ENCODE measurements at regions not wholly inside any gene's neighbourhood (a gene's known extent, or its start where the extent isn't known, plus 50 kb on each side); places are given as distances from the start of the nearest gene placed in this dataset.

DNA sequence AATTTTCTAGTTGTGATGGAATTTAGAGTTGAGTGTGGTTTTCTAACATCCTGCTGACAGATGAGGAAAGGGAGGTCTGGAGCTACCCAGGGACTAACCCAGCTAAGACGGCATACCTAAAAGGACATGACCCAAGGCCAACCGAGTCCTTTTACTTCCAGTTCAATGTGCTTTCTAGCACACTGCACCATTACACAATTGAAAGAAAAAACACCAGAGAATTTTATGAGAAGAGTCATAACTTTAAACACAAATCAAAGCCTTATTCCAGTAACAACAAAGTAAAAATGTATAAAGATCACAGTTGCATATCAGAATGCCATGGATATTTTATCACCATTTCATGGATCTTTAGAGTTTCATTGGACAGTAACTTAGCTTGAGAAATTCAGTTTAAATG, 480.3 kb downstream of the MEIS1 start:
- CTCF ChIA-PET: no interaction called here
- no peaks in the 10 kb centered on the region for H3K36me3 ChIP-seq (ENCODE audit: control insufficient read depth in 2 of 2, insufficient read depth in 1 of 2, low read length in 2 of 2)
- H3K4me3 ChIP-seq (ENCODE audit: low read depth, low read length): no peak overlapping the region
- TF ChIP-seq, protein P1, sequence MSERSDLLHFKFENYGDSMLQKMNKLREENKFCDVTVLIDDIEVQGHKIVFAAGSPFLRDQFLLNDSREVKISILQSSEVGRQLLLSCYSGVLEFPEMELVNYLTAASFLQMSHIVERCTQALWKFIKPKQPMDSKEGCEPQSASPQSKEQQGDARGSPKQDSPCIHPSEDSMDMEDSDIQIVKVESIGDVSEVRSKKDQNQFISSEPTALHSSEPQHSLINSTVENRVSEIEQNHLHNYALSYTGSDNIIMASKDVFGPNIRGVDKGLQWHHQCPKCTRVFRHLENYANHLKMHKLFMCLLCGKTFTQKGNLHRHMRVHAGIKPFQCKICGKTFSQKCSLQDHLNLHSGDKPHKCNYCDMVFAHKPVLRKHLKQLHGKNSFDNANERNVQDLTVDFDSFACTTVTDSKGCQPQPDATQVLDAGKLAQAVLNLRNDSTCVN (tag by site-specific recombination; optimal IDR thresholded peaks at IDR 0.05): no peak
- TF ChIP-seq RBAK (tag by site-specific recombination; IDR thresholded peaks at IDR 0.05): no peak
- no peak for TF ChIP-seq ZNF366 (tag by site-specific recombination; conservative IDR thresholded peaks at IDR 0.05)
- TF ChIP-seq MZF1 (tag by site-specific recombination; IDR thresholded peaks at IDR 0.05; ENCODE audit: borderline replicate concordance): no peak
- TF ChIP-seq ZXDB (tag by site-specific recombination; IDR thresholded peaks at IDR 0.05): no peak
- peaks cover 2% of the 10 kb centered on the region; the same call in 1 of the 2 replicates for H3K4me1 ChIP-seq (ENCODE audit: control insufficient read depth, insufficient read depth, low read length)
- H3K27ac ChIP-seq (ENCODE audit: extremely low read depth, low read depth, low read length): no peak overlapping the region
- POLR2A ChIA-PET: no interaction called here
- H3K9me3 ChIP-seq (ENCODE audit: control insufficient read depth, insufficient read depth, low read depth, low read length): no peaks in the 10 kb centered on the region

DNA sequence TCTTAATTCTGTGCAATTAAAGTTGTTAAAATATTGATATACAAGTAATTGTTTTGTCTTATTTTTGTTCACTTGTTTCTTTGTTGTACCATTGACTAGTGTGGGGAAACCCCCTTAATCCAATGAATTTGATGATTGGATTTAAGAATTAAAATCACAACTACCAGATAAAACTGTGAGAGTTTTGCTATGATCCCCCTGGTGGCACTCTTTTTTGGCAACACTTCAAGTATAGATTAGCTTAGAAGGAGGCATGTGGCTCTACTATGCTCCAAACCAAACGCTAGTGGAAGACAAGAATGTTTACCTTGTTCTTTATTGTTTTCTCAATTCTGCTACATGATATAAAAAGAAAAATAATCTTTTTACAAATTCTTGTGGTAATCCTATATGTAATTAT, 477.8 kb upstream of the ETAA1 start:
- Histone ChIP-seq H3K27ac (ENCODE audit: extremely low read depth, low read depth, low read length) (no peak overlapping the region), H3K9me3 (ENCODE audit: control insufficient read depth, insufficient read depth, low read depth, low read length) (no peaks in the 10 kb centered on the region), H3K4me3 (ENCODE audit: low read depth, low read length) (no peak overlapping the region), H3K36me3 (ENCODE audit: control insufficient read depth in 2 of 2, insufficient read depth in 1 of 2, low read length in 2 of 2) (no peaks in the 10 kb centered on the region), H3K4me1 (ENCODE audit: control insufficient read depth, insufficient read depth, low read length) (peaks cover 2% of the 10 kb centered on the region; the same call in 1 of the 2 replicates)
- ChIA-PET POLR2A (no interaction called here), CTCF (interaction anchor here (0.7 kb wide), 1 partner anchor 1125 kb away, joined by 3 read pairs; no protein-coding TSS in a partner anchor)
- TF ChIP-seq ZNF837 (tag by site-specific recombination; IDR thresholded peaks at IDR 0.05) (no peak), ZSCAN16 (tag by site-specific recombination; IDR thresholded peaks at IDR 0.05) (no peak), ZNF529 (tag by site-specific recombination; IDR thresholded peaks at IDR 0.05; ENCODE audit: insufficient replicate concordance) (no peak), ZNF48 (tag by site-specific recombination; IDR thresholded peaks at IDR 0.05) (no peak), ZNF10 (tag by site-specific recombination; IDR thresholded peaks at IDR 0.05) (no peak), ZNF146 (tag by site-specific recombination; IDR thresholded peaks at IDR 0.05) (no peak), OVOL3 (tag by site-specific recombination; IDR thresholded peaks at IDR 0.05) (no peak), ZNF157 (tag by site-specific recombination; IDR thresholded peaks at IDR 0.05) (no peak), GLI2 (tag by site-specific recombination; IDR thresholded peaks at IDR 0.05; ENCODE audit: borderline replicate concordance, low read depth) (no peak), ZNF202 (tag by site-specific recombination; IDR thresholded peaks at IDR 0.05; ENCODE audit: borderline replicate concordance) (no peak), ZSCAN30 (tag by site-specific recombination; IDR thresholded peaks at IDR 0.05) (no peak), ZNF707 (tag by site-specific recombination; IDR thresholded peaks at IDR 0.05) (no peak), ZNF16 (tag by site-specific recombination; IDR thresholded peaks at IDR 0.05; ENCODE audit: low read depth) (no peak), ZNF514 (tag by site-specific recombination; IDR thresholded peaks at IDR 0.05) (no peak), ZNF121 (tag by site-specific recombination; IDR thresholded peaks at IDR 0.05) (no peak)
- TF ChIP-seq, protein P2, sequence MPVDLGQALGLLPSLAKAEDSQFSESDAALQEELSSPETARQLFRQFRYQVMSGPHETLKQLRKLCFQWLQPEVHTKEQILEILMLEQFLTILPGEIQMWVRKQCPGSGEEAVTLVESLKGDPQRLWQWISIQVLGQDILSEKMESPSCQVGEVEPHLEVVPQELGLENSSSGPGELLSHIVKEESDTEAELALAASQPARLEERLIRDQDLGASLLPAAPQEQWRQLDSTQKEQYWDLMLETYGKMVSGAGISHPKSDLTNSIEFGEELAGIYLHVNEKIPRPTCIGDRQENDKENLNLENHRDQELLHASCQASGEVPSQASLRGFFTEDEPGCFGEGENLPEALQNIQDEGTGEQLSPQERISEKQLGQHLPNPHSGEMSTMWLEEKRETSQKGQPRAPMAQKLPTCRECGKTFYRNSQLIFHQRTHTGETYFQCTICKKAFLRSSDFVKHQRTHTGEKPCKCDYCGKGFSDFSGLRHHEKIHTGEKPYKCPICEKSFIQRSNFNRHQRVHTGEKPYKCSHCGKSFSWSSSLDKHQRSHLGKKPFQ (tag by site-specific recombination; IDR thresholded peaks at IDR 0.05): no peak
- TF ChIP-seq, protein P3, sequence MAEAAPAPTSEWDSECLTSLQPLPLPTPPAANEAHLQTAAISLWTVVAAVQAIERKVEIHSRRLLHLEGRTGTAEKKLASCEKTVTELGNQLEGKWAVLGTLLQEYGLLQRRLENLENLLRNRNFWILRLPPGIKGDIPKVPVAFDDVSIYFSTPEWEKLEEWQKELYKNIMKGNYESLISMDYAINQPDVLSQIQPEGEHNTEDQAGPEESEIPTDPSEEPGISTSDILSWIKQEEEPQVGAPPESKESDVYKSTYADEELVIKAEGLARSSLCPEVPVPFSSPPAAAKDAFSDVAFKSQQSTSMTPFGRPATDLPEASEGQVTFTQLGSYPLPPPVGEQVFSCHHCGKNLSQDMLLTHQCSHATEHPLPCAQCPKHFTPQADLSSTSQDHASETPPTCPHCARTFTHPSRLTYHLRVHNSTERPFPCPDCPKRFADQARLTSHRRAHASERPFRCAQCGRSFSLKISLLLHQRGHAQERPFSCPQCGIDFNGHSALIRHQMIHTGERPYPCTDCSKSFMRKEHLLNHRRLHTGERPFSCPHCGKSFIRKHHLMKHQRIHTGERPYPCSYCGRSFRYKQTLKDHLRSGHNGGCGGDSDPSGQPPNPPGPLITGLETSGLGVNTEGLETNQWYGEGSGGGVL (tag by site-specific recombination; IDR thresholded peaks at IDR 0.05): no peak
- TF ChIP-seq, protein P4, sequence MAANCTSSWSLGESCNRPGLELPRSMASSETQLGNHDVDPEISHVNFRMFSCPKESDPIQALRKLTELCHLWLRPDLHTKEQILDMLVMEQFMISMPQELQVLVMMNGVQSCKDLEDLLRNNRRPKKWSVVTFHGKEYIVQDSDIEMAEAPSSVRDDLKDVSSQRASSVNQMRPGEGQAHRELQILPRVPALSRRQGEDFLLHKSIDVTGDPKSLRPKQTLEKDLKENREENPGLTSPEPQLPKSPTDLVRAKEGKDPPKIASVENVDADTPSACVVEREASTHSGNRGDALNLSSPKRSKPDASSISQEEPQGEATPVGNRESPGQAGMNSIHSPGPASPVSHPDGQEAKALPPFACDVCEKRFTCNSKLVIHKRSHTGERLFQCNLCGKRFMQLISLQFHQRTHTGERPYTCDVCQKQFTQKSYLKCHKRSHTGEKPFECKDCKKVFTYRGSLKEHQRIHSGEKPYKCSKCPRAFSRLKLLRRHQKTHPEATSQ (tag by site-specific recombination; IDR thresholded peaks at IDR 0.05): no peak
- TF ChIP-seq, protein P5, sequence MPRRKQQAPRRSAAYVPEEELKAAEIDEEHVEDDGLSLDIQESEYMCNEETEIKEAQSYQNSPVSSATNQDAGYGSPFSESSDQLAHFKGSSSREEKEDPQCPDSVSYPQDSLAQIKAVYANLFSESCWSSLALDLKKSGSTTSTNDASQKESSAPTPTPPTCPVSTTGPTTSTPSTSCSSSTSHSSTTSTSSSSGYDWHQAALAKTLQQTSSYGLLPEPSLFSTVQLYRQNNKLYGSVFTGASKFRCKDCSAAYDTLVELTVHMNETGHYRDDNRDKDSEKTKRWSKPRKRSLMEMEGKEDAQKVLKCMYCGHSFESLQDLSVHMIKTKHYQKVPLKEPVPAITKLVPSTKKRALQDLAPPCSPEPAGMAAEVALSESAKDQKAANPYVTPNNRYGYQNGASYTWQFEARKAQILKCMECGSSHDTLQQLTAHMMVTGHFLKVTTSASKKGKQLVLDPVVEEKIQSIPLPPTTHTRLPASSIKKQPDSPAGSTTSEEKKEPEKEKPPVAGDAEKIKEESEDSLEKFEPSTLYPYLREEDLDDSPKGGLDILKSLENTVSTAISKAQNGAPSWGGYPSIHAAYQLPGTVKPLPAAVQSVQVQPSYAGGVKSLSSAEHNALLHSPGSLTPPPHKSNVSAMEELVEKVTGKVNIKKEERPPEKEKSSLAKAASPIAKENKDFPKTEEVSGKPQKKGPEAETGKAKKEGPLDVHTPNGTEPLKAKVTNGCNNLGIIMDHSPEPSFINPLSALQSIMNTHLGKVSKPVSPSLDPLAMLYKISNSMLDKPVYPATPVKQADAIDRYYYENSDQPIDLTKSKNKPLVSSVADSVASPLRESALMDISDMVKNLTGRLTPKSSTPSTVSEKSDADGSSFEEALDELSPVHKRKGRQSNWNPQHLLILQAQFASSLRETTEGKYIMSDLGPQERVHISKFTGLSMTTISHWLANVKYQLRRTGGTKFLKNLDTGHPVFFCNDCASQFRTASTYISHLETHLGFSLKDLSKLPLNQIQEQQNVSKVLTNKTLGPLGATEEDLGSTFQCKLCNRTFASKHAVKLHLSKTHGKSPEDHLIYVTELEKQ (tag by site-specific recombination; IDR thresholded peaks at IDR 0.05; ENCODE audit: borderline replicate concordance): no peak
